ENCODE measurements at regions not wholly inside any gene's neighbourhood (a gene's known extent, or its start where the extent isn't known, plus 50 kb on each side); places are given as distances from the start of the nearest gene placed in this dataset.

- 0 out of 2 replicates have a peak, but pooled peaks cover 3% of the 10 kb centered on the region for H3K9me2 ChIP-seq (ENCODE audit: insufficient read depth)
- no peak overlapping the region for H3K27ac ChIP-seq (ENCODE audit: low read depth)
Measured at GRCh38 chr18:37701967-37702366, 136.4 kb upstream of the CELF4 start.

More at GRCh38 chr18:37701967-37702366, 136.4 kb upstream of the CELF4 start:
- Histone ChIP-seq H3F3A (replicated peaks; ENCODE audit: low read depth) (no peaks in the 10 kb centered on the region), H3K79me2 (replicated peaks; ENCODE audit: insufficient read depth) (no peaks in the 10 kb centered on the region), H3K27me3 (ENCODE audit: insufficient read depth) (no peaks in the 10 kb centered on the region), H4K20me1 (replicated peaks; ENCODE audit: insufficient read depth) (no peaks in the 10 kb centered on the region), H2AFZ (peak overlapping the region; percentile 63; the same call in 1 of the 2 replicates), H3K4me3 (no peak overlapping the region), H3K4me2 (no peak overlapping the region), H3K36me3 (ENCODE audit: insufficient read depth) (no peaks in the 10 kb centered on the region), H3K4me1 (ENCODE audit: insufficient read depth) (peaks cover 5% of the 10 kb centered on the region; the same call in 1 of the 2 replicates)
- H3K27me3 Mint-ChIP-seq (ENCODE audit: insufficient read depth, low read depth, poor library complexity) = peaks cover 3% of the 10 kb centered on the region
- H3K9me3 Mint-ChIP-seq = no peaks in the 10 kb centered on the region
- no peaks in the 10 kb centered on the region for H3K36me3 Mint-ChIP-seq (ENCODE audit: low read depth)
- DNase-seq (ENCODE audit: low spot score) = no peak
- H3K4me1 Mint-ChIP-seq = peaks cover 11% of the 10 kb centered on the region
- TF ChIP-seq ZNF462 (CRISPR knock-in tag; IDR thresholded peaks at IDR 0.05) = no peak
- no peak for TF ChIP-seq NANOG (IDR thresholded peaks at IDR 0.05; ENCODE audit: borderline replicate concordance)
- TF ChIP-seq ZNF331 (CRISPR knock-in tag; IDR thresholded peaks at IDR 0.05; ENCODE audit: low read depth) = no peak
- no peak for TF ChIP-seq CTCF (conservative IDR thresholded peaks at IDR 0.05; ENCODE audit: low read depth in 2 of 2)
- TF ChIP-seq ZNF114 (CRISPR knock-in tag; IDR thresholded peaks at IDR 0.05) = no peak
- no peak for TF ChIP-seq POLR2AphosphoS5 (IDR thresholded peaks at IDR 0.05; ENCODE audit: low read depth)
- TF ChIP-seq CREB1 (CRISPR knock-in tag; IDR thresholded peaks at IDR 0.05; ENCODE audit: low read depth) = no peak
- no peak for TF ChIP-seq EZH2phosphoT487 (IDR thresholded peaks at IDR 0.05; ENCODE audit: unreplicated experiment)
- no peak for TF ChIP-seq EZH2 (IDR thresholded peaks at IDR 0.05; ENCODE audit: low read depth, unreplicated experiment)
- TF ChIP-seq REST (IDR thresholded peaks at IDR 0.05; ENCODE audit: unreplicated experiment) = no peak
- TF ChIP-seq STAT1 (IDR thresholded peaks at IDR 0.05; ENCODE audit: unreplicated experiment) = no peak
- TF ChIP-seq ETS1 (IDR thresholded peaks at IDR 0.05) = no peak
- H3K4me3 Mint-ChIP-seq = no peak overlapping the region
- ATAC-seq = no peak
- no peak overlapping the region for H3K27ac Mint-ChIP-seq

Measured in GM23338 (cell line).